Neural cell (in vitro differentiated cells): ENCODE measurements at regions not wholly inside any gene's neighbourhood (a gene's known extent, or its start where the extent isn't known, plus 50 kb on each side); places are given as distances from the start of the nearest gene placed in this dataset.

Experiments
- MXI1 ChIP-seq: fragments of 450-650 bp; conservative IDR thresholded peaks from 2 replicates; pipeline ENCODE4 v1.6.1; 2014; ENCODE audit warnings: antibody characterized with exemption, mild to moderate bottlenecking; ENCODE audit not compliant: poor library complexity, severe bottlenecking
- TAF1 ChIP-seq: IDR thresholded peaks from 2 replicates; pipeline ENCODE4 v1.6.1; 2012; ENCODE audit warnings: low read depth
- TF ChIP-seq, protein P1 (sequence below): fragments of 450-650 bp; IDR thresholded peaks from 2 replicates; pipeline ENCODE4 v1.5.1; 2014; ENCODE audit warnings: antibody characterized with exemption, mild to moderate bottlenecking, moderate library complexity; ENCODE audit not compliant: poor library complexity, severe bottlenecking

DNA sequence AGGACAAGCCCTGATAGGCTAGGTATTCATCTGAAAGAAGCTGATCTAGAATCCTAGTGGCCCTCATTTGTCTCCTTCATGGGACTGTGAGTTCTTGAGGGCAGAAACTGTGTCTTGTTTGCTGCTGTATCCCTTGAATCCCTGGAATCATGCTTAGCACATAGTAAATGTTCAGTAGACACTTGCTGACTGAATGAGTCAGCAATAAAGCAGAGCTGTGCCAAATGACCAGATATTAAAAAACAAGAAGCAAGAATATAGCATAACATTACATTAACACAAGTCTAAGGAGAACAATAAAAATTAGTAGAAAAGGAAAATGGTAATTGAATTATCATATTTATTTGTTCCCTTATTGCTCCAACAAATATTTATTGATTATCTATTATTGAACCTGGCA, 420.5 kb downstream of the ZSWIM6 start:
- TF ChIP-seq TAF1: no peak
- TF ChIP-seq, protein P1, sequence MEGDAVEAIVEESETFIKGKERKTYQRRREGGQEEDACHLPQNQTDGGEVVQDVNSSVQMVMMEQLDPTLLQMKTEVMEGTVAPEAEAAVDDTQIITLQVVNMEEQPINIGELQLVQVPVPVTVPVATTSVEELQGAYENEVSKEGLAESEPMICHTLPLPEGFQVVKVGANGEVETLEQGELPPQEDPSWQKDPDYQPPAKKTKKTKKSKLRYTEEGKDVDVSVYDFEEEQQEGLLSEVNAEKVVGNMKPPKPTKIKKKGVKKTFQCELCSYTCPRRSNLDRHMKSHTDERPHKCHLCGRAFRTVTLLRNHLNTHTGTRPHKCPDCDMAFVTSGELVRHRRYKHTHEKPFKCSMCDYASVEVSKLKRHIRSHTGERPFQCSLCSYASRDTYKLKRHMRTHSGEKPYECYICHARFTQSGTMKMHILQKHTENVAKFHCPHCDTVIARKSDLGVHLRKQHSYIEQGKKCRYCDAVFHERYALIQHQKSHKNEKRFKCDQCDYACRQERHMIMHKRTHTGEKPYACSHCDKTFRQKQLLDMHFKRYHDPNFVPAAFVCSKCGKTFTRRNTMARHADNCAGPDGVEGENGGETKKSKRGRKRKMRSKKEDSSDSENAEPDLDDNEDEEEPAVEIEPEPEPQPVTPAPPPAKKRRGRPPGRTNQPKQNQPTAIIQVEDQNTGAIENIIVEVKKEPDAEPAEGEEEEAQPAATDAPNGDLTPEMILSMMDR: no peak
- TF ChIP-seq MXI1: no peak
